Esophagus muscularis mucosa (tissue), 4 donors: ENCODE measurements at regions not wholly inside any gene's neighbourhood (a gene's known extent, or its start where the extent isn't known, plus 50 kb on each side); places are given as distances from the start of the nearest gene placed in this dataset.

ENCODE experiments used
- DNase-seq: peaks from one replicate; pipeline ENCODE4 v3.0.0-alpha.2; 2017; ENCODE audit errors: extremely low spot score
- H3K27ac ChIP-seq, 4 donors: fragments of 200-600 bp; sonication (generic); replicated peaks in 1 of 4; 1 replicate in 3 of 4; 2 replicates in 1 of 4; pipeline ENCODE4 v1.5.1; 2016 to 2019; ENCODE audit warnings: mild to moderate bottlenecking in 1 of 4
- H3K27me3 ChIP-seq, 4 donors: fragments of 200-600 bp; sonication (generic); one replicate each; pipeline versions ENCODE4 v1.5.1 to v1.6.0; 2016 to 2019
- H3K36me3 ChIP-seq, 4 donors: fragments of 200-600 bp; sonication (generic); one replicate each; pipeline ENCODE4 v1.5.1; 2016 to 2019
- H3K4me1 ChIP-seq, 4 donors: fragments of 200-600 bp; sonication (generic); one replicate each; pipeline ENCODE4 v1.5.1; 2016 to 2019
- H3K4me3 ChIP-seq, 4 donors: fragments of 200-600 bp; sonication (generic); 1 replicate in 2 of 4; 2 replicates in 2 of 4; pipeline ENCODE4 v1.5.1; 2016 to 2019; ENCODE audit warnings: mild to moderate bottlenecking in 4 of 4, moderate library complexity in 1 of 4
- H3K9me3 ChIP-seq, 4 donors: fragments of 200-600 bp; sonication (generic); 1 replicate in 3 of 4; 2 replicates in 1 of 4; pipeline ENCODE4 v1.5.1; 2016 to 2019
- EP300 ChIP-seq: sonication (generic); formaldehyde crosslinking; IDR thresholded peaks from one replicate; pipeline ENCODE4 v1.6.1; 2017; ENCODE audit warnings: antibody characterized with exemption
- POLR2A ChIP-seq: fragments of 450-650 bp; IDR thresholded peaks from one replicate; pipeline ENCODE4 v1.6.1; 2017; ENCODE audit warnings: antibody characterized with exemption, moderate library complexity, mild to moderate bottlenecking, low read depth
- POLR2AphosphoS5 ChIP-seq, 2 donors: sonication (generic); formaldehyde crosslinking; IDR thresholded peaks; one replicate each; pipeline ENCODE4 v1.6.1; 2017; ENCODE audit warnings: antibody characterized with exemption in 2 of 2
- WGBS: methylation state at CpG from one replicate; pipeline ENCODE4 v1.1.5; 2018; 5-methylcytosine and 5-hydroxymethylcytosine counted together
- intact Hi-C: fragments of 100-400 bp; cut with DNase I; formaldehyde crosslinking; loops from one replicate; pipeline ENCODE4 v1.15.1; 2023
- TF ChIP-seq, protein P1 (sequence below), 3 experiments: fragments of 200-600 bp in 2 of 3; fragments of 450-650 bp in 1 of 3; sonication (generic) in 2 of 3; IDR thresholded peaks; one replicate each; pipeline ENCODE4 v1.5.1; 2017 to 2019; ENCODE audit warnings: antibody characterized with exemption in 3 of 3, mild to moderate bottlenecking in 2 of 3, moderate library complexity in 1 of 3

DNA sequence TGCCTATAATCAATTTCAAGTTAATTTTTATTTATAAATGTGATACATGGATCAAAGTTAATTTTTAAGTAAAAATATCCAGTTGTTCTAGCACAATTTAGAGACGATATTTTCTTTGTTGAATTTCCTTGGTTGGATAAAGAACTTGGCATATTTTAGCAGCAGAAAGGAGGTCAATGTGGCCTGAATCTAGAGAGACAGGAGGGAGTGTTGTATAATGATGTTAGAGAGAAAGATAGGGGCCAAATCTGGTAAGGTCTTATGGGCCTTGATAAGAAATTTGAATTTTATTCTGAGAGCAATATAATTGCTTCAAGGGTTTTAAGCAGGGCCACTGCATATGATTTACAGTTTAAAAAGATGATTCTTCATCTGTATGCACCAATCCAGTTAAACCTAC lies 79.4 kb upstream of the OGFRL1 start:
- TF ChIP-seq POLR2A, result no peak
- TF ChIP-seq EP300, result no peak
- TF ChIP-seq POLR2AphosphoS5 (IDR thresholded peaks at IDR 0.05), result no peak
- TF ChIP-seq, protein P1, sequence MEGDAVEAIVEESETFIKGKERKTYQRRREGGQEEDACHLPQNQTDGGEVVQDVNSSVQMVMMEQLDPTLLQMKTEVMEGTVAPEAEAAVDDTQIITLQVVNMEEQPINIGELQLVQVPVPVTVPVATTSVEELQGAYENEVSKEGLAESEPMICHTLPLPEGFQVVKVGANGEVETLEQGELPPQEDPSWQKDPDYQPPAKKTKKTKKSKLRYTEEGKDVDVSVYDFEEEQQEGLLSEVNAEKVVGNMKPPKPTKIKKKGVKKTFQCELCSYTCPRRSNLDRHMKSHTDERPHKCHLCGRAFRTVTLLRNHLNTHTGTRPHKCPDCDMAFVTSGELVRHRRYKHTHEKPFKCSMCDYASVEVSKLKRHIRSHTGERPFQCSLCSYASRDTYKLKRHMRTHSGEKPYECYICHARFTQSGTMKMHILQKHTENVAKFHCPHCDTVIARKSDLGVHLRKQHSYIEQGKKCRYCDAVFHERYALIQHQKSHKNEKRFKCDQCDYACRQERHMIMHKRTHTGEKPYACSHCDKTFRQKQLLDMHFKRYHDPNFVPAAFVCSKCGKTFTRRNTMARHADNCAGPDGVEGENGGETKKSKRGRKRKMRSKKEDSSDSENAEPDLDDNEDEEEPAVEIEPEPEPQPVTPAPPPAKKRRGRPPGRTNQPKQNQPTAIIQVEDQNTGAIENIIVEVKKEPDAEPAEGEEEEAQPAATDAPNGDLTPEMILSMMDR (IDR thresholded peaks at IDR 0.05), result no peak
- Histone ChIP-seq H3K4me3 (no peak overlapping the region), H3K27me3 (no peaks in the 10 kb centered on the region), H3K27ac (no peak overlapping the region), H3K4me1 (no peaks in the 10 kb centered on the region), H3K36me3 (no peaks in the 10 kb centered on the region), H3K9me3 (no peaks in the 10 kb centered on the region)
- intact Hi-C loops, result no loop called here
- WGBS, result 63% methylated on average over 1 of the region's 1 CpG
- DNase-seq, result no peak

DNA sequence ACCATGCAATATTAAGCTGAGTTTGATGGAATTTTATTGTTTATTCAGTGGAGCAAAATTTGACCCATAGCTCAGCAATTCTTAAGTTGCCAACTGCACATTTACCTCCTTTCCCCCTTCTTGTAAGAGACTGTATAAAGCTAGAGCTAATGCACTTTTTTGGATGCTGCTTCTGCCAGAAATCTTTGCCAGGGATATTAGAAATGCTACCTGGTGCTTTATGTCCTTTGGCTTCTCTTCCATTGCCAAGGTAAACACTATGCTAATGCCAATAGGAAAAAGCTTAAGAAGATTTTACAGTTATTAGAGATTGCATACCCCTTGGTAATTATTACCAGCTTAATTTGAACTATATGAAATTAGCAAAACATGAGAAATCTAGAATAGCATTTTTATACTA lies 79.0 kb upstream of the OGFRL1 start:
- no peaks in the 10 kb centered on the region for H3K9me3 ChIP-seq
- DNase-seq, result no peak
- H3K27ac ChIP-seq, result no peak overlapping the region
- H3K4me3 ChIP-seq, result no peak overlapping the region
- TF ChIP-seq EP300, result no peak
- TF ChIP-seq POLR2AphosphoS5 (IDR thresholded peaks at IDR 0.05), result no peak
- TF ChIP-seq POLR2A, result no peak
- TF ChIP-seq, protein P1 (IDR thresholded peaks at IDR 0.05), result no peak
- no peaks in the 10 kb centered on the region for H3K27me3 ChIP-seq
- no peaks in the 10 kb centered on the region for H3K36me3 ChIP-seq
- intact Hi-C loops, result no loop called here
- no peaks in the 10 kb centered on the region for H3K4me1 ChIP-seq

DNA sequence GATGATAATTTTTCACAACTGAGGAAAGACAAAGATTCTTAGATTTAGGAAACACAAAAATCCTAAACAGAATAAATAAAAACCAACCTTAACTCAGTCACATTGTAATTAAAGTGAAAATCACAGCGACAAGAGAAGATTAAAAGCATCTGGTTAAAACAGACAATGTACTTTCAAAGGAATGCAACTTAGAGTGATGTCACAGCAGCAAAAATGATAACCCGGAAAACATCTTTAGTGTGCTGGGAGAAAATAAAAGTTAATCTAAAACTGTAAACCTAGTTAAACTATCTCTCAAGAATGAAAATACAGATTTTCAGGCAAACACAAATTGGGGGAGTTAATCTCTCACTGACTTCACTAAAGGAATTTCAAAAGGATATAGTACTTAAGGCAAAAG lies 76.8 kb upstream of the OGFRL1 start:
- Histone ChIP-seq H3K4me1 (no peaks in the 10 kb centered on the region), H3K27me3 (no peaks in the 10 kb centered on the region), H3K9me3 (no peaks in the 10 kb centered on the region), H3K4me3 (no peak overlapping the region), H3K27ac (no peak overlapping the region), H3K36me3 (no peaks in the 10 kb centered on the region)
- TF ChIP-seq, protein P1 (IDR thresholded peaks at IDR 0.05), result no peak
- TF ChIP-seq POLR2AphosphoS5 (IDR thresholded peaks at IDR 0.05) (no peak), POLR2A (no peak), EP300 (no peak)
- DNase-seq, result no peak
- intact Hi-C loops, result no loop called here
- WGBS, result 80% methylated on average over 2 of the region's 2 CpGs

DNA sequence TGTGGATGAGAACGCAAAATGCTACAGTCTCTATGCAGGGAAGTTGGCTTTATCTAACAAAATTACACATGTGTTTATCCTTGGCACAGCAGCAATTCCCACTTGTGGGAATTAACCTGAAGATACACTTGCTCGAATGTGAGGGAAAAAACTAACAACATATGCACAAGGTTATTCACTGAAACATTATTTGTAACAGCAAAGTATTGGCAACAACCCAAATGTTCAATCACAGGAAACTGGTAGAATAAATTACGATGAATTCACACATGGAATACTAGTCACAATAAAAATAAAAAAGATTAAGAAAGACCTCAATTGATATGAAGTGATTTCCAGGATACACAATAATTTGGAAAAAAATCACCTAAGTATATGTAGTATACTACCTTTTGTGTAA lies 68.1 kb upstream of the OGFRL1 start:
- H3K27me3 ChIP-seq, result no peaks in the 10 kb centered on the region
- no peak overlapping the region for H3K27ac ChIP-seq
- no peaks in the 10 kb centered on the region for H3K9me3 ChIP-seq
- no peaks in the 10 kb centered on the region for H3K36me3 ChIP-seq
- TF ChIP-seq POLR2A (no peak), EP300 (no peak), POLR2AphosphoS5 (IDR thresholded peaks at IDR 0.05) (no peak)
- TF ChIP-seq, protein P1 (IDR thresholded peaks at IDR 0.05), result no peak
- DNase-seq, result no peak
- H3K4me1 ChIP-seq, result no peaks in the 10 kb centered on the region
- intact Hi-C loops, result no loop called here
- no peak overlapping the region for H3K4me3 ChIP-seq
- WGBS, result 80% methylated on average over 3 of the region's 3 CpGs

DNA sequence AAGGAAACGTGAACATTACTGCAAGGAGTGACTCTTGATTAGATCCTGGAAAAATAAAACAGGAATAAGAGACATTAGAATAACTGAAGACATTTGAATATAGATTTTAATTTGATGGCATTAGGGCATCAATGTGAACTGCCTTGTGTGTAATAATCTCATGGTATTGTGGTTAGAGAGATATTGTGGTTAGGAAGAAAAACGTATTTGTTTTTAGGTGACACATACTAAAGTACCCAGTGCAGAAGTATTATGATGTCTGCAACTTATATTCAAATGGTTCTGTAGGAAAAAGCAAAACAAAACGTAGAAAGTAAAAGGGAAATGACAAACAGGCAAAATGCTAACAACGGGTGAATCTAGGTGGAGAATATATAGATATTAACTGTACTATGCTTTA lies 65.9 kb upstream of the OGFRL1 start:
- intact Hi-C loops, result no loop called here
- no peak overlapping the region for H3K4me3 ChIP-seq
- DNase-seq, result no peak
- no peaks in the 10 kb centered on the region for H3K36me3 ChIP-seq
- H3K27me3 ChIP-seq, result no peaks in the 10 kb centered on the region
- H3K27ac ChIP-seq, result no peak overlapping the region
- H3K9me3 ChIP-seq, result no peaks in the 10 kb centered on the region
- H3K4me1 ChIP-seq, result no peaks in the 10 kb centered on the region
- WGBS, result 76% methylated on average over 4 of the region's 4 CpGs
- TF ChIP-seq, protein P1 (IDR thresholded peaks at IDR 0.05), result no peak
- TF ChIP-seq POLR2A (no peak), POLR2AphosphoS5 (IDR thresholded peaks at IDR 0.05) (no peak)
